NCI-H1105 (cell line): ENCODE measurements at regions not wholly inside any gene's neighbourhood (a gene's known extent, or its start where the extent isn't known, plus 50 kb on each side); places are given as distances from the start of the nearest gene placed in this dataset.

Experiments used
- DNase-seq: peaks from one replicate; lab custom pipeline; 2025; lab: John Stamatoyannopoulos, UW

DNA sequence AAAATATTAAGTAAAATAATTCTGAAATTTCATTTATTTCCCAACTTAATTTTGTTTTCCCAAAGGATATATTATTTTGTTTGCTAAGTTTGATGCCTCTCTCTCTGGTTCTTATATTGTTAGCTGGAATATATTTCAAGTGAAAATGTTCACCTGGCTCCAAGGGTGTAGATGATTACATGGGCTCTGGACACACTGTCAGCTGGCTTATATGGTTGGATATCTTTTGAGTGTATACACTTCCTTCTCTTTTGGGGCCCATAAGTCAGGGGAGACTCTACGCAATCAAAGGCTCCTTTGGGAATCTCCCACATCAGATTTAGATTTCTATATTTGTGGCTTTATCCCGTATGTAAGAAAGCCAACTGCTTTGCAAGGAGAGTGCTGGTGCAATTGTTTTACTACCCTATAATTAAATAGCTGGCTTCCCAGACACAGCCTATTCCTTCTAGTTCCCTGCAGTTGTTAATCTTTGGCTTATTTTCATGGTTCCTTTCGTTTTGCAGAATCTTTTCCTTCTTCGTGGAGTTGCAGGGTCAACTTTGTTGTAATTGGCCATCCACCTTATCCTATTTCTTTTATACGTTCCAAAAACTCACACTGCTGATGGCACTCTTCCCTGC is 225.7 kb downstream of the DPH6 start:
- no peak for DNase-seq

DNA sequence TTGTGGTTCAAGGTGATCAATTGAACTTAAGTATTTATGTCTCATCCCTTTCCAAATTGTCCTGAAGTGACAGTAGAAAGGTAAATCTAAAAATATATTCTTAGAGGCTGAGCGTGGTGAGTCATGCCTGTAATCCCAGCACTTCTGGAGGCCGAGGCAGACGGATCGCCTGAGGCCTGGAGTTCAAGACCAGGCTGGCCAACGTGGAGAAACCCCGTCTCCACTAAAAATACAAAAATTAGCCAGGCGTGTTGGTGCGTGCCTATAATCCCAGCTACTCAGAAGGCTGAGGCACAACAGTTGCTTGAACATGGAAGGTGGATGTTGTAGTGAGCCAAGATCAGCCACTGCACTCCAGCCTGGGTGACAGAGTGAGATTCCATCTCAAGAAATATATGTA is 226.6 kb downstream of the DPH6 start:
- DNase-seq: no peak

DNA sequence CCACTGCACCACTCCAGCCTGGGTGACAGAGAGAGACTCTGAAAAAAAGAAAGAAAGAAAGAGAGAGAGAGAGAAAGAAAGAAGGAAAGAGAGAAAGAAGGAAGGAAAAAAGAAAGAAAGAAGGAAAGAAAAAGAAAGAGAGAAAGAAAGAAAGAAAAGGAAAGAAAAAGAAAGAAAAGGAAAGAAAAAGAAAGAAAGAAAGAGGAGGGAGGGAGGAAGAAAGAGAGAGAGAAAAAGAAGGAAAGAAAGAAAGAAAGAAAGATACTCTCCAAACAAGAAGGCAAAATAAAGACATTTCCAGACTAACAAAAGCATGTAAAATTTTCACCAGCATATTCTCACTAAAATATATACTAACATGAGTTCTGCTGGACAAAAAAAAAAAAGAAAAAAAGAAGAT is 228.7 kb downstream of the DPH6 start:
- no peak for DNase-seq

DNA sequence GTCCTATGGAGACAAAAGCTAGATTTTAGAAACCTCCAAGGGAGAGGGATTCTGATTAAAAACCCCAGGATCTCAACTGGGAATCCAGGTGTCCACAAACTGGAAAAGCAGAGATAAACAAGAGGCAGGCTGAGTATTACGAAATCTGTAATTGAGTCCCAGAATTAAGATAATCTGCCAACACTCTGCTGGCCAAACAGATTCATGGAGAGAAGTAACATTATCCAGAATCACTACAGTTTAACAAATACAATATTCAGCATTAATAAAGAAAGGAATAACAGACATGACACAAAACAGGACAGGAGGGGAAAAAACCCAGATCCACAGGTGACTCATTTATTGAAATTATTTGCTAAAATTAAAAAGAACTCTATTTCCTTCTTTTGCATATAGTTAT is 227.2 kb upstream of the NANOGP8 start:
- DNase-seq: no peak

DNA sequence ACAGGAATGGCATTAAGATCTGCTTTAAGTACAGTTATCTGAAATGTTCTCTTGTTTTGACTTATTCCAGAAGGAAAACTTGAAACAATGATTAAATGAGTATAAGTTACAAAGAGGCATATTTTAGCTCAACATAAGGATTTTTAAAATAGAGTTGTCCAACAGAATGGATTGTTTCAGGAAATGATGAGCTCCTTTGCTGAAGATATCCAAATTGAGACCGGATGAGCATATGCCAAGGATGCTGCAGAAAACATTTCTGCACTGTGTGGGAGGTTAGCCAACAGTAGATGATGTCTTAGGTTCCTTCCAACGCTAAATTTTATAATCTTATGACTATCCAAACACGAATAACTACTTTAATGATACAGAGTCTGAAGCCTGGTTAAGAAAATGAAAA is 226.5 kb upstream of the NANOGP8 start:
- no peak for DNase-seq

DNA sequence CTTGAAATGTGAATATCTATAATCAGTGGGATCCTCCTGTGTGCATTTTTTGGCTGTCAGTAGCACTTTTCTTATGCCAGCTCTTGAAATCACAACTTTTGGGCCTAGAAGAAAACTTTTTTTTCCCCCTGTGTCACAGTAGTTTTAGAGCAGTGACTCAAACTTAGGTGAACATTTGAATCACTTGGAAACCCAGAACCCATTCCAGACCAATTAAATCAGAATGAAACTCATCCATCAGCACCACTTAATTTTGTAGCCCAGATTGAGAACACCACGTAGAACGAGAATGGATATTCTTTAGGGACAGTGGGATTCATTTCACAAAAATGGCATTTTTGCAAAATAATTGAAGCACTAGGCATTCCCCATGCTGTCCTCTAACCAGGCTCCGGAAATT is 224.8 kb upstream of the NANOGP8 start:
- DNase-seq: no peak

DNA sequence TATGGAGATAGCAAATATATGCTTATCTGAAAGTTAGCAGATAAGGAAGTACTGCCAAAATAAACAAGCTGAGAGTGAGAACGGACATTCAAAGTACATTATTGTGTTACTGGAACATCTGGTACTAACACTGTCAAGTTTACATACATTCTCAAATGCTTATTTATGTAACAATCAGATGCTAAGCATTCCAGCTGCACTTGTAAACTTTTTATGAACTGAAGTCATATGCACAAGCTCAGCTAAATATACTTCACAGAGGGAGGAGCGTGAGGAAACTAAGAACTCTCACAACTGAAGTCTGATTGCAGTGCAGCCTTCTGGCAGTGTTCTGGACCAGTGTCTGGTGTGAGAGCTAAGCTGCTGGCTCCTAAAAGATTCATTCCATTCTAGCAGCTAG is 223.7 kb upstream of the NANOGP8 start:
- no peak for DNase-seq

DNA sequence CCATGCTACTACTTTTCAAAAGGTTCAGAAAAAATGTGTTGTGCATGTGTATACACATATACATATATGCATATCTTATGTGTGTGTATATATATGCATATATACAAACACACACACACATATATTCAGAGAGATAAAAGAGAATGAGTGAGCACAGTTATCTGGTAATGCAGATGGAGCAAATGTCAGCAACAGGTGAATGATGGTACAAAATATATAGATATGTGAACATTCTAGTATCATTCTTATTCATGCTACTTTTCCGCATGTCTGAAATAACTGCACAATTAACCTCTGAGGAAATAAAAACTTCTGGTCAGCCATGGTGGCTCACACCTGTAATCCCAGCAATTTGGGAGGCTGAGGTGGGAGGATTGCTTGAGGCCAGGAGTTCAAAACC is 222.6 kb upstream of the NANOGP8 start:
- no peak for DNase-seq

DNA sequence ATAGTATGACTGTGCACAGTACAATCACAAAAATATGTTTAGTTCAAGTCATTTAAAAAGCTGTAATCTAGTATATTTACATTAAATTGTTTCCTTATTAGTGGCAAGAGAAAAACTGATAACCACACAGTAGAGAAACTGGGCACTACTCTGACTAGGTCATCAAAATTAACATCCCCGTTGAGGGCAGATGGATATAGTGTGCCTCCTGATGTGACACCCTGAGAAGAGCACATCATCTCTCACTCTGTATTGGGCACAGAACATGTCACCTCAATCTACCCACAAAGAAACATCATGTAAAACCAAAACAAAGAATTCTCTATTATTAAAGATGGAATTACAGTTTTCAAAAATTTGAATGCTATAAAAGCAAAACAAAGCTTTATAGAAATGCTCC is 221.9 kb upstream of the NANOGP8 start:
- DNase-seq: no peak

DNA sequence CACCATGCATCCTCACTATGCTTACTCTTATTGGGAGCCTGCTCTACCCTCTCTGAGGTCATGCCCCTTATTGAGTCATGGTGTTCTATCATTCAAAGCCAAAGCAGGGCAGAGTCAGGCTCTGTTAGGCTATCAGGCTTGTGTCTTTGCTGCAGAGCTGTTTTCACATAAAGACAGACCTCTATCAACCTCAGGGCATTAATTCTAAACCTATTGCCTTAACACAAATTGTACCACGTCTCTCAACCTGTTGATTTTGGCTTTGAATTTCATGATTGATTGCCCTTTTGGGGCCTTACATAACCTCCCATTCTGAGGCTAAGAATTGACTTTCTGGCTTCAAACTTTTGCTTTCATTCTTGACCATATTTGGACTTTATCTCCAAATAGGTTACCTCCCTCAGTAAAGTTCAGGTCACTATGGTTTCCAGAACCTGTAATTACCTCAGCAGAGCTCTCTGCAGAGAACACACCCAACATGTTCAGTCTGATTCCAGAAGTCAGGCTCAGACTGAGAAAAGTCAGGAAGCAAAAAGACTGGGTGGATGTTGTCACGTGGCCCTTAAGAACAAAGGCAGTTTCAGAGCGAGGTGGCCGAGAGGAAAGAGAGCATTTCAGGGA is 221.4 kb upstream of the NANOGP8 start:
- no peak for DNase-seq

DNA sequence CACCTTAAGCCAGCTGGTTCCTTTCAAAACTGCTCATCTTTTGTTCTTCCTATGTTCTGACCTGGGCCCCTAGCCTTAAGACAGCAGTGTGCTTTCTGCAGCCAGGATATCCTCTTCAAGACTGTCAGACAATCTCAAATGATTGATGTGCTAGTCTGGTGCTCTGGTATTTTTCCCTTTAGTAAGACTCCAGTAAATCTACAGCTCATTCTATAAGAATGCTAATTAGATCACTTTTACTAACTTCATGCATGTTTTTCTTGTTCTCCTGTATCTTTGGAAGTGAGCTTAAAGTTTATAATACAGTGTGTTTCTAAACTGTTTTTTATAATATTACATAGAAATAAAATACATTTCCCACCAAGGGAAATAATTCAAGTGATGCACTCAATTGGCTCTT is 220.9 kb upstream of the NANOGP8 start:
- DNase-seq: no peak

DNA sequence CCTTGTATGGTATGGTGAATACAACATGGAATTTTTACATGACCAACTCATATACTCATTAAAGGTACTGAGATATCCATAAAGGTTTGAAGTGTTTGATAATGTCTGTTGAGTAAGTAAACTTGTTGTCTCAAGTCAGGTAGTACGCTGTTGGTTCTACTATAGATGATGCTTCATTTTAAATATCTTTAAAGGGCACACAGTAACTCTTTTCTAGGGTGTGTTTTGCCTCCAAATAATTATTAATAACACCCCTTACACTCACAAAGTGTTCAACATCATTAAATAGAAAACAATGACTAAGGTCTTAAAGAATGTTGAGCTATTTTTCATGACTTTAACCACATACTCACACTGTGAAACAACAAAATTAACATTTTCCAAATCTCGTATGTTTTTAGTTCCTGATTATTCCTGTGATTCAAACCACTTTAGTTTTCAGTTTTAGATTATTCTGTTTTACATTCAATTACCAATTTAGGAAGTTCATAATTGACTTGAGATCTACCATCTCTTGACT is 220.0 kb upstream of the NANOGP8 start:
- DNase-seq: no peak

DNA sequence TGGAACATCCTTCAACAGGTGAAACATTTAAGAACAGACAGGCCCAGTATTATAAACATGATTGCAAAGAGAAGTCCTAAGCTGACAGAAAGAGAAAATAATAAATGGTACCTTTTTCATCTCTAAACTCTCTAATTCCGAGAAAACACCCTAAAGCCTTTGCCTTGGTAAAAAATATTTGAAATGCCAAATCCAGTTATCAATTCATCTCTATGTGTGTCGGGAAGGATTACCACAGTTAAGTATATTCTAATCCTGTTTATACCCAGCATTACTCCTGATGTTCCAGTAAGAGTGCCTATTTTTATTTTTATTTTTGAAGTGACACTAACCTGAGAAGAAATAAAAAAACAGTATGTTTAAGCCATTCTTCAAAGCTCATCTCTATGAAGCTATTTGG is 219.3 kb upstream of the NANOGP8 start:
- no peak for DNase-seq

DNA sequence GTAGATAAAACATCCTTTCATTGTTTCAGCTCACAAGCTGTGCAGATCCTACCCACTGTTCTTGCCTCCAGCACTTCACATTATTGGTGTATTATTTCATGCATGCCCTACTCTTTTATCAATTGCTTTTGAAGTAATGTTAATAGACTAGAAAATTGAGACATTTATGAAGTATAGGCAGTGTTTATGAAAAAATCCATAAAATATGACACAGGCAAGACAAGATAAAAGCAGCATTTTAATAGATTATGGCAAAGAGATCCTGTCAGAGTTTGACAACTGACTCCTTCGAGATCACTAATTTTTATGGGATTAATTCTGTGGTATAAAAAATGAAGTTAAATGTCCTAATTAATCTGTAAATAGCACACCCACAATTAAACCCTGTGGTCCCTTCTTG is 217.2 kb upstream of the NANOGP8 start:
- DNase-seq: no peak

DNA sequence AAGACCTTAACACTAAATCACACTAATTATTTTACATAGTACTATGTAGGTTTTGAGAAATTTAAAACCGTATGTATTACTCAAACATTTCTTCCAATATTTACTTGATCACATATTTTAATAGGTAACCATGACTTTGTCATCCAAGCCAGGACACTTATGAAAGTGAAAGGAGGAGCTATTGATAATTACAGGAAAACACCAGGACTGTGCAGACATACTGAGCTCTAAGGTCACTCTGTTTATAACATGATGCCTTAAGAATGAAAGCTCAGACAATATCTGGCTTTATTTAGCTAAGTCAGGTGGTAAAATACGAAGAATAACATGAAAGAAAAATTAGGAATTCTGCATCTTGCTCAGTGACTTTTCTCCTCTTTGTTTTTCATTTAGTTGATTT is 216.0 kb upstream of the NANOGP8 start:
- DNase-seq: no peak

DNA sequence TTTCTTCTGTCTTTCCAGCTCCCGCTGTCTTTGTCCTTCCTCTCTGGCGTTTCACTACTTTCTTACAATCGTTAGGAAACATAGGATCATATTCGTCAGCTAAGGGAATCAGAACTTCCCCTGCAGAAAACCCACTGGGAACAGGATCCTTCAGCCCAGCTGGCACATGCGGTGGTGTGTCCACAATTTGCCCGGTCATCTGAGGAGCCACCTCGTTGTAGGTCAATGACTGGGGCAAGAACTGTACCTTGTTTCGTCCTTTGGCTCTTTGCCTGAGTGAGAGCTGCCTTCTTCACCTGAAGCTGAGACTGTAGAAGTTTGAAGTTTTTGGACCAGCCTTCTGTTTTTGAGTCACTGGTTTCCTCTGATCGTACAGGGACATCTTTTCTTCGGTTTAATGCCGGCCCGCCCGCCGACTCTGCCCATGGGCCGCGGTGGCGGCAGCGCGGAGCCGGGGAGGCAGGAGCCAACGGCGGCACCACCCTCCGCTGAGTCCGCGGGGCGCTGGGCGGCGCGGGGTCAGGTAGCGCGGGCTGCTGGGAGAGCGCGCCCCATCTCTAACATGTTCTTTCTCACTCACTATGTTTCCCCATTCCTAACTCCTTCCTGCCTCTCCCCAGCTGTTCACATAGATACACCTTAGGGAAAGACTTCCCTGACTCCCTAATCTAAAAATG is 214.1 kb upstream of the NANOGP8 start:
- no peak for DNase-seq

DNA sequence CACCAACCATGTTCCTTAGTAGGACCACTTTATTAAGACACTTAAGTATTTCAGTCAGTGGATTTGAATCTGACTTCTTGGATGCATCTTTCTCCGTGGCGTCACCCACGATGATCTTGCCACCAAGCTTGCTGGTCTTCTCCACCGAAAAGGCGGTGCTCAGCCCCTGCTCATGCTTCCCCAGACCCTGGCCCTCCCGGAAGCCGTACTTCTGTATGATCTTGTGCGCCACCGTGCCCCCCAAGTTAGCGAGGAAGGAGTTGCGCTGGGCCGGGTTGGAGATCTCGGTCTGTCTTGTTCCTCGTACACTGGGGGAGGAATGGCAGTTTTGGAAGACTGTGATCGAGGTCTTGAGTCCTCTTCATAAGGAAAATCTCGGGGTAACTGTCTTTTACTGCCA is 213.4 kb upstream of the NANOGP8 start:
- no peak for DNase-seq

DNA sequence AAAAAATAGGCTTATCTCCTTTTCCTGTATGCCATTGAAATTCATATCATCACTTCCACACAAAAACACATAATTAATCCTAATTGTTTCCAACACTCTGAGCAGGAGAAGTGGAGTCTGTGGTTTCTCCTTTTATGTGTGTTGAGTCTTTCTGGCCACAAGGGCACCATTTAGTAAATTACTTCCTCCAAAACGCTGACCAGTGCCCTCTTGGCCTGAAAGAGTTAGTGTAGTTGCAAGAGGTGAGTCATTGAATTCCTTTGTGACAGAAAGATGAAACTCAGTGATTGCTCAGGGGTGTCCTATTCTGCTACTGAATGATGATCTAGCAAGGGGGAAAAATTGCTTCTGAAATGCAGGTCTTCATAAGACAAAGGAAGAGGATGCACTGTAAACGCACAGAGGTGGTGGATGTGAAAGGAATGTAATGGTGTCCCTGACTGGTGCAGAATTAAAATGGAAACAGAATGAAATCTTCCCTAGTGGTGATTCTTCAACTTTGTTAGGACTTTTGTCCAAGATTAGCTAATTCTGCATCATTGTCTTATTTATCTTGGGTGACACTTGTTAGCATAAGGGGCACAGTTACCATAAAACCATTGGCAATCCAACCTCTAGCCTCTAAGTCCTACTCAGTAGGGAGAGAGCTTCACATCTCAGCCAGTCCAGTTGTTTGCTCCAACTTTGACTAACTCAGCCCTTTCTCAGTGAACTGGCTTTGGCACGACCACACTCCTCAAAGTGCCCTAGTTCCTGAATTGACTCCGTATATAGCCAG is 208.4 kb upstream of the NANOGP8 start:
- no peak for DNase-seq

DNA sequence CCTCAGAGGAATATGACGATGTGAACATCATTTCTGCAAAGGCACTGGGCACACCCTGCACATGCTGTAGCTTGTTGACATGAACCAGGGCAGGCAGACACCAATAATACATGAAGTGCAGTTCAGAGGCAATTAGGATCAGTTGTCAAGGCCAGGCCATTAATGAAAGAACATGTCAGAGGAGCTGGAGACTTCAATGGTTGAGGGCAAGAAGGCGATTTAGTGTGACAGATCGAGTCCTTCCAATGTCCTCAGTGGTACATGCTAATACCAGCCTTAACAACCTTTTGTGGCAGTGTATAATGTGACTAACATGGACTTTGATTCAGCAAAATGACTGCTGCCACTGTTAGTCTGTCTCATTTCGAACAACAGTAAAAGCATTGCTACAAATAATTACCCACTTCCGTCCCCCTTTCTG is 205.2 kb upstream of the NANOGP8 start:
- no peak for DNase-seq

DNA sequence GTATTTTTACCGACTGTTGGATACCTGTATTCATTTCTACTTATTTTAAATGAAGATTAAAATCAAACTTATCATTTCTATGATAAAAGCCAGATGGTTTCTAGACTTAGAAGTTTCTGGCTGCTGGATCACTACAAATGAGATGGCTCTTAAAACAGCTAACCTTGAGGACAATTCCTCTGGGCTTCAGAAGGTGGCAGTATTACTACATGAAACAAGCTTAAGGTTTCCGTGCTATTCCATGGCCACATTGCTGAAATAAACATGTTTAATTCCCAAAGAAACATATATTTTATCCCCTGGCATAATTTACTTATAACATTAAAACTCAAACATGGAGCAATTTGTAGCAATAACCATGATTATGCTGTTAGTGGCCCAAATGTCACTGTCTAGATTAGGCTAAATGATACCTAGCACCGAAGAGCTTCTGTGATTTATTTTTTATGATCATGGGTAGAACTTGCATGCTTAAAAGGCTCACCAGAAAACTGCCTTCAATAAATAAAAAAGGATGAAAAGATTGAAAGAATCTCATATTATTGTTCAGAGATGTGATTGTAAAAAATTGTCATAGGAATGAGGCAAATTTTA is 204.0 kb upstream of the NANOGP8 start:
- no peak for DNase-seq

DNA sequence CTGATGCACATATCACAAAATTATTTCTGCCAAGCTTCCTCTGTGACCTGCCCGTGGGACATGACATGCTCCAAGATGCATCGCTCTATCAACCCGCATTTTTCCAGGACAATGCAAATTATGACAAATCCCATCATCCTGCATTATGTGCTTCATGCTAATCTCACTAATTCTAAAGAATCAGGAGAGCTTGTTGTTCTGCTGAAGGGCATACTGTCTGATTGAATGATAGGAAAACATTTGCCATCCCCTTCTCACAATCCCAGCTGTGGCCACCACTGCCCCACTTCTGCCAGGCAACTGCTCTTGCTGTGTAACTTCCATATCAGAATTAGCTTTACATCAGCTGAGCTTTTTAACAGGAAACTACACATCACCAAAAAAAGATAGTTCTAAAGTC is 203.5 kb upstream of the NANOGP8 start:
- DNase-seq: no peak

DNA sequence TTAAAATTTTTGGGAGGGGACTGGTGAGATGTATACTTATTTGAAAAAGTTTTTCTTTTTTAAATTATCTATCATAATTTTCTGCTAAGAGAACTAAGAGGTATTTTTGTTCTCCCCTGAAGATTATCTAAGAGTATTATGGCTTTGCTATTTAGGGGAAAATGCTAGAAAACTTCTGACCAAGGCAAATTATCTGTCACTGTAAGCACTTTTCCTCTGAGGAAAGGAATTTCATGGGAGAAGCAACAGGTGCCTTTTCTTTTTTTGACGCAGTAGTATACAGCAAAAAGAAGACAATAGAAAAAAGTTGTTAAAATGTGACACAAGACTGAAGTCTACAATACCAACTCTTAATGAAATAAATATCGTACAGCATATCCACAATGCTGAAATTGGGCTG is 201.6 kb upstream of the NANOGP8 start:
- DNase-seq: no peak
